Gastroesophageal sphincter (tissue), 2 donors: ENCODE measurements at regions not wholly inside any gene's neighbourhood (a gene's known extent, or its start where the extent isn't known, plus 50 kb on each side); places are given as distances from the start of the nearest gene placed in this dataset.

Source experiments
- EP300 ChIP-seq: sonication (generic); formaldehyde crosslinking; IDR thresholded peaks from one replicate; pipeline ENCODE4 v1.6.1; 2017; ENCODE audit warnings: antibody characterized with exemption, mild to moderate bottlenecking
- POLR2A ChIP-seq, 2 donors: fragments of 450-650 bp; IDR thresholded peaks; one replicate each; pipeline ENCODE4 v1.6.1; 2017; ENCODE audit warnings: antibody characterized with exemption in 2 of 2, mild to moderate bottlenecking in 2 of 2, moderate library complexity in 1 of 2
- POLR2AphosphoS5 ChIP-seq: sonication (generic); formaldehyde crosslinking; IDR thresholded peaks from one replicate; pipeline ENCODE4 v1.6.1; 2017; ENCODE audit warnings: antibody characterized with exemption

DNA sequence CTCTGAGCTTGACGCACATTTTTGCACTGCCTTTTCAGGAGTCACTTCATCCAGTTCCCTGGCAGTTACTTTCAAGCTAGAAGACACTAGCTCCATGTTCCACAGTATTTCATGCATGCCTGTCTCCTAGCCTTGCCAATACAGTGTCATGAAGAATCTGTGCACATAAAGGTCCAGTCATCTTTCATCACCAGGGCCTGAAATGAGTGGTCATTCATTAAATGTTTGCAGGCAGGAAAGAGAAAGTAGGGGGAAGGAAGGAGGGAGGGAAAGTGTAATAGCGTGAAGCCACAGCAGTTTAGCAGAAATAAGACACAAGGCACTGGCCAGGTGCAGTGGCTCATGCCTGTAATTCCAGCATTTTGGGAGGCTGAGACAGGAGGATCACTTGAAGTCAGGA lies 92.4 kb upstream of the COPS8 start:
- TF ChIP-seq EP300 = no peak
- no peak for TF ChIP-seq POLR2AphosphoS5
- TF ChIP-seq POLR2A (IDR thresholded peaks at IDR 0.05) = no peak
